HEK293T (cell line): ENCODE measurements at regions not wholly inside any gene's neighbourhood (a gene's known extent, or its start where the extent isn't known, plus 50 kb on each side); places are given as distances from the start of the nearest gene placed in this dataset.

Experiments used
- ARNT ChIP-seq: fragments of 450-650 bp; IDR thresholded peaks from 2 replicates; pipeline ENCODE4 v1.6.1; 2017; ENCODE audit warnings: mild to moderate bottlenecking
- CTBP1 ChIP-seq: fragments of 450-650 bp; IDR thresholded peaks from 2 replicates; pipeline ENCODE4 v1.6.1; 2016; ENCODE audit warnings: borderline replicate concordance
- FOXM1 ChIP-seq: fragments of 450-650 bp; IDR thresholded peaks from 2 replicates; pipeline ENCODE4 v1.6.1; 2017; ENCODE audit warnings: mild to moderate bottlenecking, borderline replicate concordance
- HDGF ChIP-seq: fragments of 450-650 bp; IDR thresholded peaks from 2 replicates; pipeline ENCODE4 v1.6.1; 2017; ENCODE audit warnings: antibody characterized with exemption, borderline replicate concordance
- SP1 ChIP-seq: fragments of 450-650 bp; IDR thresholded peaks from 2 replicates; pipeline ENCODE4 v1.6.1; 2017
- SUZ12 ChIP-seq: fragments of 450-650 bp; IDR thresholded peaks from 2 replicates; pipeline ENCODE4 v1.6.1; 2016; ENCODE audit warnings: mild to moderate bottlenecking
- TARDBP ChIP-seq: fragments of 450-650 bp; IDR thresholded peaks from 2 replicates; pipeline ENCODE4 v1.6.1; 2016

DNA sequence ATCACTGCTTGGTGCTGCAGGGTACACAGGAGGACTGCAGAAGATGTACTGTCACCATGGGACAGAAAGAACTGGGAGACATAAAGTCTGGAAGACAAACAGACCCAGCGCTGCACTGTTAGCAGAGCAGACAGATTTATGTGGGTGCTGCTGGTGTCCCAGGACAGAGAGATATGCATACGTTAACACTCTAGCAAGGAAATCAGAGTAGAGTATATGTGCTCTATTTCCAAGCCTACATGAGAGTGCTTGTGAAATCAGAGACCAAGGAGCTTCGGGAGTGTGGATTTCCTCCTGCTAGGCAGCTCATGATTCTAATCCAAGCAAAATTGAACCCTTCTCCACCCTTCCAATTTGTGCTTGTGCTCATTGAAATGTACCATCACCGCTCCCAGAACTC is 416.5 kb downstream of the VRK1 start:
- TF ChIP-seq FOXM1, result no peak
- no peak for TF ChIP-seq CTBP1
- TF ChIP-seq ARNT, result no peak
- no peak for TF ChIP-seq SUZ12
- no peak for TF ChIP-seq SP1
- no peak for TF ChIP-seq TARDBP
- no peak for TF ChIP-seq HDGF
